GM19438 (cell line): ENCODE measurements at regions not wholly inside any gene's neighbourhood (a gene's known extent, or its start where the extent isn't known, plus 50 kb on each side); places are given as distances from the start of the nearest gene placed in this dataset.
A peak's percentile ranks its signal among the peaks of the same experiment; 100 is the strongest.
"Not testable (repeated sequence)": the region's sequence is repeated elsewhere in the genome, so short reads cannot be mapped to it uniquely, and the experiment has no call there.

Experiments used
- ATAC-seq: cut with Tn5 transposase; IDR thresholded peaks from one replicate; pipeline ENCODE4 v1.9.1; 2021; ENCODE audit warnings: low read depth; ENCODE audit not compliant: unreplicated experiment

DNA sequence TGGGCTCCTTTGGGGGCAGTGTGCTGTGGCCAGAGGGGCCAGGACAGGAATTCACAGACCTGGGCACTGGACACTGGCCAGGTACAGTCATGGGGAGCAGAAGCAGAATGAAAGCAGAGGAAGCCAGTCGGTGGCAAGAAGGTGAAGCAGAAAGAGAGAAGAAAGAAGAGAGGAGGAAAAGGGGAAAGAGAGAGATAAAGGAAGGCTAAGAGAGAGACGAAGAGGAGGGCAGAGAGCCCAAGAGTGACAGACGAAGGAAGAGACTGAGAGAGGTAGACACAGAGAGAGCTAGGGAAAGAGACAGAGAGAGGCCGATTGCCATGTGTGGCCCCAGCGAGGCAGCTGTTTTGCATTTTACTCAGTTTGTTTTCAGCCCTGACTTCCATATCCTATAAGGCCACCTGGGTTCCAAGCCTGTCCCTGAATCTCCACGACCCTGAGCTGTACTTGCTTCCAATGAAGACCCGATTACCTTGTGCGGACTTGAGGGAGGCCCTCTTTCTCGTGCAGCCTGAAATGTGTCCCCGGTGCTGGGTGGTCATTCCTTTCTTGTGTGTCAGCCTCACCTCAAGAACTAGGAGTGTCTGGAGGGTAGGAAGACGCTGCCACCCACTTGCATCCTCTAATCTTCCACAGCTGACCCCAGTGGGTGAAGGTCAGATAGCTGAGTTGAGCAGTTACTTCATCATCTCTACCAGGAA lies 73.9 kb downstream of the LSM3 start:
- ATAC-seq, result no peak

DNA sequence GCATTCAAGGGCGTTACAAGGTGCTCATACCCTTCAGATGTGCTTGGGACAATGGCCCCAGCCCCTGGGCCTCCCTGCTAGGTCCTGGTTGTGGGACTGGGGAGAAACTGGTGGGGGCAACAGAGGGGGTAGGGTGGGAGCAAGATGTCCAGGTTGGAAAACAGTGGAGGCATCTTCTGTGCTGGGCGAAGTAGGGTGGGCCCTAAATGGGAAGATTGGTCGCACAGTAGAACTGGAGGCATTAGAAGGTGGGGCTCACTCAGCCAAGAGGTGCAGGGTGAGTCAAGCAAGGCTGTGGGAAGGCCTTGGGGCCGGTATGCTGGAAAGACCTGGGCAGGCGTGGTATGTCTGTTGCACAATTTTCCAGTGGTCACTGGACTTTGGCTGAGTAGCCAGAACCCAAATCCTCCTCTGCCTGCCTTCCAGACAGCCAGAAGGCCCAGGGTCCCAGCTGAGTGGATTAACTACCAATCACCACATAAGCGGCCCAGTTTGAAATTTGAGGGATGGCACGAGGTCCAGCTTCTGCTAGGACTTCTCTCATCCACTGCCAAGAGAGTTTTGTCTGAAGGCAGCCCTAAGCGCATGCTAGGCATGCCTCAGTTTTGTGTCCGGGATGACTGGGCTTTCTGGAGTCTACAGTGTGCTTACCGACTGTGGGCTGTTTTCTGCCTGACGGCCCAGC lies 74.5 kb downstream of the LSM3 start:
- ATAC-seq, result no peak

DNA sequence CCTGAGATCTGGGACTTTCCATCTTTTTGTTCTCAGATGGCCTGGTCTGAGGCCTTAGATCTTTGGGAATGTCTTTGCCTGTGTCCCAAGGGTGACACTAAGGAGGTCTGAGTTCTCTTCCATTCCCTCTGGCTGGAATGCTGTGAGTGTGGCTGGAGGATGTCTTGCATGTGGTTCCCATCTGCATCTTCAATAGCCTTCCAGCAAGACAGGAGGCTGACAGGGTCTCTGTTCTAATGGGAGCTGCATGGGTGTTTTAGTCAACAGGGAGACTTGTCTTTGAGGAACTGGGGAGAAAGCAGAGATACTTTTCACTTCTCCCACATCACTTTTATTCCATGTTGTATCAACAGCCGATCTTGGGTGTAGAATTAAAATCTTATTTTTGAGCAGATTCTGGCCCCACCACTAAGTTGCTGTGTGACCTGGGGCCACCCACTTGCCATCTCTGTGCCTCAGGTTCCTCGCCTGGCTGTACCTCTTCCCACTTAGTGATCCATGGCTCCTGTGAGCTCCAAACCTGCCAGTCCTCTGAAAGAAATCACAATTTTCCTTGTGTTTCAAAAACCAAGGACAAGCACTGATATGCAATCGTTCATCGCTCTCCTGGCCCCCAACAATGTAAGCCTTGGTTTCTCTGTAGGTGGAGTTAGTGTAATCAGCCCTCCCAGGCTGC lies 75.2 kb downstream of the LSM3 start:
- ATAC-seq, result no peak

DNA sequence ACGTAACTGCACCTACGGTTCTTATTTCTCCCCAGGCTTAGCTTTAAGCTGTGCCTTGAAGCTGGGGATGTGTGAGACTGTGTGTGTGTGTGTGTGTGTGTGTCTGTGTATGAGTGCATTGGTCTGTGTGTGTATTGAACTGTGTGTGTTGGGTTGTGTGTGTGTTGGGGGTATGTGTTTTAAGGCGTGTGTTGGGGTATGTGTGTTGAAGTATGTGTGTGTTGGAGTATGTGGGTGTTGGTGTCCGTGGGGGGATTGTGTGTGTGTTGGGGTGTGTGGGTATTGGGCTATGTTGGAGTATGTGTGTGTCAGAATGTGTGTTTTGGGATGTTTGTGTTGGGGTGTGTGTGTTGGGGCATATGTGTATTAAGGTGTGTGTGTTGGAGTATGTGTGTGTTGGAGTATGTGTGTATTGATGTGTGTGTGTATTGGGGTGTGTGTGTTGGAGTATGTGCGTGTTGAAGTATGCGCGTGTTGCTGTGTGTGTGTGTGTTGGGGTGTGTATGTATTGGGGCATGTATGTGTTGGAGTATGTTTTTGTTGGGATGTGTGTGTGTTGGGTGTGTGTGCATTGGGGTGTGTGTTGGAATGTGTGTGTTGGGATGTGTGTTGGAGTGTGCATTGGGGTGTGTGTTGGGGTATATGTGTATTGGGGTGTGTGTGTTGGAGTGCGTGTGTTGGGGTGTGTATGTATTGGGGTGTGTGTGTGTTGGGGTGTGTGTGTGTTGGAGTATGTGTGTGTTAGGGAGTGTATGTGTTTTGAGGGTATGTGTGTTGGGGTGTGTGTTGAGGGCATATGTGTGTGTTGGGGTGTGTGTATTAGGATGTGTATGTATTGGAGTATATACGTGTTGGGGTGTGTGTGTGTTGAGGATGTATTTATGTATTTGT lies 76.4 kb downstream of the LSM3 start:
- no peak for ATAC-seq

DNA sequence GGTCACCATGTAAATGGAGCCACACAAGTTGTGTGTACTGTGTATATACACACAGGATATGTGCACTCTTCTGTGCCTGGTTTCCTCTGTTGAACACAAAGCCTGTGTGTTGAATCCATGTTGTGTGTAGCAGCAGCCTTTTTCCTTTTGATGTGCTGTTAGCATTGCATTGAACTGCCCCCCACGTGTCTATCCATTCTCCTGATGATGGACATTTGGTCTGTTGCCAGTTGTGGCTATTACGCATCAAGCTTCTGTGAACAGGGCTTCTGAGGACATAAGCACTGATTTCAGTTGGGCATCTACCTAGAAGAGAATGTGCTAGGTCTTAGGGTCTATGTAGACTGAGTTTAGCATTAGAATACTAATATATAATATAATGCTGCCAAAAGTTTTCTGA lies 77.4 kb downstream of the LSM3 start:
- no peak for ATAC-seq

DNA sequence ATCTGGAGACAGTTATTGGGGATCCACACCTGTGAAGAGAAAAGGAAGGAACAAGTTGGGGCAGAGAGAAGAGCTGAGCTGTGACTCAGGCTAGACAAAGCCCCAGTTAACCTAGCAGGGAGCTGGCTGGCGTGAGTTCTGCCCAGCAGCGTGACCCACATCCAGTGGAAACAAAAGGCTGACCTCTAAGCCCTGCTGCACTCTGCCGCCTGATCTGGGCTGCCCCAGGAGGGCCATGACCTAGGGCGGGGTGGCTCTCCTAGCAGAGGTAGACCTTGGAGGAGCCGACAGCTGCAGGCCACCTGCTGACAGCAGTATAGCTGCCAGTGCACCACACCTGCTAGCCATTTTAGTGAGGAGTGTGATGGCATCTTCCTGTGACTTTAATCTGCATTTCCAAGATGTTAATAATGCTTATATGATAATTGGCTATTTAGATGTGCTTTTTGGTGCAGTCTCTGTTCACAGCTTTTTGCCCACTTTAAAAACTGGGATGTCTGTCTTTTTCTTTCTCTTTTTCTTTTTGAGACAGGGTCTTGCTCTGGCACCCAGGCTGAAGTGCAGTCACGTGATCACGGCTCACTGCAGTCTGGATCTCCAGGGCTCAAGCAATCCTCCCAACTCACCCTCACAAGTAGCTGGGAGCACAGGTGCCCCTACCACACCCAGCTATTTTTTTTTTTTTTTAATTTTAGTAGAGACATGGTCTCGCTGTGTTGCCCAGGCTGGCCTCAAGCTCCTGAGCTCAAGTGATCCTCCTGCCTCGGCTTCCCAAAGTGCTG lies 78.1 kb downstream of the LSM3 start:
- ATAC-seq, result no peak

DNA sequence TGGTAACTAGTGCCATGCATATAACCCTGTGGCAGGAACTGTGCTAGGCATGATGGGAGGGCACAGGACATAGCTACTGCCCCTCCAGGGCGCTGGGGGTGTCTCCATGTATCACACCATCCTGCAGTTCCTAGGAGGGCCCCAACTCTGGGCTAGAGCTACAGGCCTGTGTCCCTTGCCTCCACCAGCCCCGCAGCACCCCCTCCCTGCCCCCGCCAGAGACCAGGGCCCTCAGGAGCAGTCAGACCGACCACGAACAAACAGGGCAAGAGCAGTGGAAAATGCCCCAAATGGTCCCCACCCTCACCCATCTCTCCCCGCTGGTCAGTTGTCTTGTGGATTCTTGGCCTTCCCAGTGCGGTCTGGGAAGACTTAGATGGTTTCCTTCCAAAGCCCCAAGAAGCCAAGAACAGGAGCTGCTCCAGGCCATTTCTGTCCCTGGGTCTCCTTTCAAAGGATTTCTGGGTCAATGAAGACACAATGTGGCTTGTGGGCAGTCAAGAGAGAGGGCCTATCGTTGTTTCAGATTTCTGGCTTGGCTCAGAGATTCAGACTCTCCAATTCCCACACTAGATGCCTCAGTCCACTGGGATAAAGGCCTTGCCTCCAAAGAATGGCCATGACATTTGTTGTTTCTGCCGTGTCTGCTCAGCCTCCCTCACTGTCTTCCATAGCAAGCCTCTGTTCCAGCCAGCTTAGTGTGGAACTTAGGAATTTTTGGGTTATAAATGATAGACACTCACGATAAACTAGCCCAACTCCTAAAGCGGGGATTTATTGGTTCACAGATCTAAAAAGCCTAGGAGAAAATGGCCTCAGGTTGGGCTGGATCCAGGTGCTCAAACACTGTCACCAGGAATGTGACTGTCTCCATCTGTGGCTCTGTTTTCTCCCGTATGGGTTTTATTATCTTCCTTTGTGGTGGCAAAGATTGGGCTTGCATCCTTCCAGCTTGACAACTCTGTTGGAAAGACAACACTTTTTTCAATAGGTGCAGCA lies 80.6 kb downstream of the LSM3 start:
- ATAC-seq, result no peak

DNA sequence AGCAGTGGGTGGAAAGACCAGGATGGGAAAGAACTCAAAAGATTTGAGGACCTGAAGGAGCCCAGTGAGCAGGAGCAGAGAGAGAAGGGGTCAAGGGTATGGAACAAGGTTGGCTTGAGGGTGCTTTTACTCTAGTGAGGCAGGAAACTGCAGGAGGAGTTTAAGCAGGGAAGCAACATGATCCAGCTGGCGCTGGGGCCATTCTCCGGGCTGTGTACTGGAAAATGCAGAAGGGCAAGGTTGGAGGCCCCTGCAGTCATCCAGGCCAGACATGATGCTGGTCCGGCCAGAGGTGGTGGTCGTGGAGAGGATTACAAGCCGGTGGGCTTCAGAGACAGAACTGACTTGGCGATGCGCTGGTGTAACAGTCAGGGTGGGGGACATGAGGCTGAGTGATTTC lies 81.8 kb downstream of the LSM3 start:
- ATAC-seq, result no peak

DNA sequence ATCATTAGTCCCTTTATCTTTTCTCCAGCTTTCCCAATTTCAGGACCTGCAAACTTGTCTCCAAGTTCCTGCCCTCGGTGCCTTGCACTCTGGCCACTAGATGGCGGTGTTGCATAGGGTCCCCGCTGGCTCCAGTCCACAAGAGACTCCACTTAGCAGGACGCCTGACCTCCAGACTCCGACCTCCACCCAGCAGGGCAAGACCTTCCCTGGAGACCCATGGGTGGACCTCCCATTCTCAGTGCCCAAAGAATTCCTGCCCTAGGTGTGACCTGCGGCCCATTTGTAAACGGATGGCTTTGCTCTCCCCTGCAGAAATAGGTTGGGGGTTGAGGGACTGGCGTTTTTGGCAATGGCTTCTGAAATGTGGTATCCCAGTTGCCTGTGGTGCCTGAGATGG lies 82.6 kb downstream of the LSM3 start:
- peak; percentile 60 for ATAC-seq

DNA sequence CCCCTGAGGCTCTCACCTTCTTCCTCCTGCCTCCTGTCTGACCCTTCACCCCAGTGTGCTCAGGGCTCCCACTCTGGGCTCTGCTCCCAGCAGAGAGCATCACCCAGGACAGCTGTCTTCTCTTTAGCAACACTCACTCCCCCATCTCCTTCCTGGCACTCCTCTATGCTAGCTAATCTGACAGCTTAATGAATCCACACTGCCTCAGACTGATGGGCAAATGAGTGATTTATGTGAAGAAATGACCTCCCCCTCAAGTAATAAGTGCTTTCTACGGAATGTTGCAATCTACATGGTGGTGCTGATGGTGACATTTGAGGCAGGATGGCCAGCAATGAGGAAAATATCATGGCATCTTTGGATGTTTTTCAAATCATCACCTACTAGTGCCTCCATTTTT lies 83.6 kb downstream of the LSM3 start:
- no peak for ATAC-seq

DNA sequence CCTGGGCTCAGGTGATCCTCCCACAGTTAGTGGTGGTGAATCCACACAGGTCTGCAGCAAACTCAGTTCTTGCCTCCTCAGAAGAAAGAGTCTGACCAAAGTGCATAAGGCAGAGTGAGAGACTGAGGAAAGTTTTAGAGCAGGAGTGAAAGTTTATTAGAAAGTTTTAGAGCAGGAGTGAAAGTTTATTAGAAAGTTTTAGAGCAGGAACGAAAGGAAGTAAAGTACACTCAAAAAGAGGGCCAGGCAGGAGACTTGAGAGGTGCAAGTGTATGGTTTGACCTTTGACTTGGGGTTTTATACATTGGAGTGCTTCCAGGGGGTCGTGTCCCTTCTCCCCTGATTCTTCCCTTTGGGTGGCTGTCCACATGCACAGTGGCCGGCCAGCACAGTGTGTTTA lies 84.2 kb downstream of the LSM3 start:
- ATAC-seq, result no peak

DNA sequence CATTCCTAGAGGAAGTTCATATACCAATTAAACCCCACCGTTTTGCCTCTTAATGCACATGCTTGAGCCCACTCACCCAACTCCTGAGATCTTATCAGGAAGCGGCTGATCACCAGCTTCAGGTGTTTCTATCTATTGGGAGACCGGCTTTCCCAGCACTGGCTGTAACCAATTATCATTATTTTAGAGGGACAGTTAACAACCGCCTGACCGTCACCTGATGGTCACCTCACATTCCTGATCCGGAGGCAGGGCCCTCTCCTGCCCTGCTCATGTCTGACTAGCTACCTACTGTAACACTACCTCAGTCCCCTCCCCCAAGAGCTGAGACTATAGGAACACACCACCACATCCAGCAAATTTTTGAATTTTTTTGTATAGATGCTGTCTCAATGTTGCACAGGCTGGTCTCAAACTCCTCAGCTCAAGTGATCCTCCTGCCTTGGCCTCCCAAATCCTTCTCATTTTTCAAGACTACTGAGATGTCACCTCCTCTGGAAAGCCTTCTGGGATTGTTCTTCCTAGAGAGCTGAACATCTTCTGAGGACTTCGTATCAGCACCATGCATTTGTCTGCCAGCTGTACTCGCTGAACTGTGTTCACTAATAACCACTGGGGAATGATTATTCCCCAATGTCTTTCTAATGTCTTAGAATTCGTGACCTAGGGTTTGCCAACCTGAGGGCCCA lies 84.8 kb downstream of the LSM3 start:
- ATAC-seq, result no peak

DNA sequence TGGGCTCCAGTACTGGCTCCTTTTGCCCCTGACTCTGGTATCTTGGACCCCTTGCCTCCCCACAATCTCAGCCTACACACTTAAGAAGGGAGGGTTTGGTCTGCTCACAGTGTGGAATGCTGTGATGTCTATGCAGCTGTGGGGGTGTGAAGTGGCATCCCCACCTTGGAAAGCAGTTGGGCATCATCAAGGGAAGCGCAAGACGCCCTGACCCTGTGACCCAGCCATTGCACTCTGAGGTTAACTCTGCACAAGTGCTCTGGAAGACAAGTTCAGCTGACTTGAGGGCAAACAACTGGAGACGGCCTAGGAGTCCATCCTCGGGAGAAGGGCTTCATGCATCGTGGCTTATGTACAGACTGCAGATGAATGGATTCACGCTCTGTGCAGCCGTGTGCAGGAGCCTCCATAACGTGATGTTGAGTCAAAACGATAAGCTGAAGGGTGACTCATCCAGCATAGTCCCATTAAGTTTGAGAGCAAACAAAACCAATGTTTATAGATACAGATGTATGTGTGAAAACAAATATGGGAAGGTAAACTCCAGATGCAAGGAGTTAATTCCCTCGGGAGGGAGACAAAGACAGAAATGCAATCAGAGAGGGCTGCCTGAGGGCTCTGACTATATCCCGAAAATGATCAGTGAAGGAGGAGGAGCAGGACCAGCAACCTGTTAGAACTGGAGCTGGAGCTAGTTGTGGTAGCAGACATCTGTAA lies 86.8 kb downstream of the LSM3 start:
- ATAC-seq, result no peak

DNA sequence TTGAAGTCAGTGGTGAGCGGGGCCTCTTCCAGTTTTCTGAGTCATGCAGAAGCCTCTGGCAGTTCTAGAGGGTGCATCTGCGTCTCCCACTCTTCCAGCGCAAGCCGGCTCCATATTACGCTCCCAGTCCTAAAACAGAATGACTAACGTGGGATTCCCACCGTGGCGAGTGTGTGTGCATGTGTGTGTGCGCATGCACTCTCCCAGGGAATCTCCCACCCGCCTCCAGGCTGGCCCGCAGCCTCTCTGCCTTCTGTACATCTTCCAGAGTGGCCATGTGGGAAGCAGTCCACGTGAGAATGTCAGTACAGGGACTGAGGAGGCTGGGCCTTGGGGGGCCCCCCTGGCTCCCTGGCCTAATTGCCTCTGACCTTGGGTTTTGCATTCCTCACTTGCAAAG lies 87.7 kb downstream of the LSM3 start:
- ATAC-seq, result no peak

DNA sequence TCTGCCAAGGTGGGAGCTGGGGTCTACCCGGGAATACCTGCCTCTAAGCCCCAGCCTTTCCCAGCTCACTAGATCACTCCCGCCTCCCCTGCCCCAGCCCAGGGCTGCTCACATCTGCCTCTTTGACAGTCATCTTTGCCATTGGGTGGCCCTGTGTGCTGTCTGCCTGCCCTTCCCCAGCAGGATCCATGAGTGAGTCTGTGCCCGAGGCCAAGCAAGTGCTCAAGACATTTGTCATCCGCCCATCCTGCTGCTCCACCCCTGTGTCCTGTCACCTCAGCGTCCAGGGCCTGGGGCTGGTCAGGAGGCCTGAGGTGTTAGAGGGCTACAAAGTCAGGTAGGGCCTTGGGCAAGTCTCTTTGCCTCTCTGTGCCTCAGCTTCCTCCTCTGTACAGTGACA lies 89.4 kb downstream of the LSM3 start:
- no peak for ATAC-seq

DNA sequence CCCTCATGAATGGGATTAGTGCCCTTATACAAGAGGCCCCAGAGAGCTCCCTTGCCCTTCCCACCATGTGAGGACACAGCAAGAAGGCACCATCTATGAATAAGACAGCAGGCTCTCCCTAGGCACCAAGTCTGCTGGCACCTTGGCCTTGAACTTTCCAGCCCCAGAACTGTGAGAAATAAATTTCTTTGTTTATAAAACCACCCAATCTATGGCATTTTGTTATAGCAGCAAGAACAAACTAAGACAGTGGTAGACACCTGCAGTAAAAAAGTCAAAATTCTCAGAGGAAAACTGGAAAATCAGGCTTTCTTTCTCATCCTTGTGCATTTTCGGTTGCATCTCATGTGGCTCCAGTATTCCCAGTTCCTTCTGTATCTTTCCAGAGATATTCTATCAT lies 90.3 kb downstream of the LSM3 start:
- ATAC-seq, result no peak

DNA sequence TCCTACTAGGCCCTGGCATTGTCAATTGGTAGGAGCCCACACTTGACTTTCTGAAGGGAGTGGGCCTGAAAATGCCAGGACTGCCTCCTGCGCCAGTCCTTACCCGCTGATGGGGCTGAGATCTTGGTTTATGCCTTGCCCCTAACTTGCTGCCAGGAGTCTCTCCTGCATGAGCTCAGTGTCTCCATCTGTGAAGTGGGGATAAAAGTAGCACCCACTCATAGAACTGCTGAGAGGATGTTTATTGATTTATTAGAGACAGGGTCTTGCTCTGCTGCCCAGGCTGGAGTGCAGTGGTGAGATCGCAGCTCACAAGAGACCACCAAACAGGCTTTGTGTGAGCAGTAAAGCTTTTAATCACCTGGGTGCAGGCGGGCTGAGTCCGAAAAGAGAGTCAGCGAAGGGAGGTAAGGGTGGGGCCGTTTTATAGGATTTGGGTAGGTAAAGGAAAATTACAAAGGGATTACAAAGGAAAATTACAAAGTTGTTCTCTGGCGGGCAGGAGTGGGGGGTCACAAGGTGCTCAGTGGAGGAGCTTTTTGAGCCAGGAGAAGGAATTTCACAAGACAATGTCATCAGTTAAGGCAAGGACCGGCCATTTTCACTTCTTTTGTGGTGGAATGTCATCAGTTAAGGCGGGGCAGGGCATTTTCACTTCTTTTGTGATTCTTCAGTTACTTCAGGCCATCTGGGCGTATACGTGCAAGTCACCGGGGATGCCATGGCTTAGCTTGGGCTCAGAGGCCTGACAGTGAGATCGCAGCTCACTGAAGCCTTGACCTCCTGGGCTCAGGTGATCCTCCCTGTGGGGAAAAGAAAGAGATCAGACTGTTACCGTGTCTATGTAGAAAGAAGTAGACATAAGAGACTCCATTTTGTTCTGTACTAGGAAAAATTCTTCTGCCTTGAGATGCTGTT lies 93.7 kb downstream of the LSM3 start:
- not testable (repeated sequence) for ATAC-seq
